HL-60/S4 treated with retinoic acid at 250 ng/mL for 4 days and 3 days (cell line): ENCODE measurements at regions not wholly inside any gene's neighbourhood (a gene's known extent, or its start where the extent isn't known, plus 50 kb on each side); places are given as distances from the start of the nearest gene placed in this dataset.
"Not testable (repeated sequence)": the region's sequence is repeated elsewhere in the genome, so short reads cannot be mapped to it uniquely, and the experiment has no call there.

Source experiments
- in situ Hi-C: fragments of 300-500 bp; cut with MboI; formaldehyde crosslinking; loops from 2 replicates; pipeline ENCODE4 v1.7.0; 2022; ENCODE audit warnings: low sequenced_read_pairs

GRCh38 chr3:177899275-177900067 lies 636.8 kb upstream of the KCNMB2 start:
- in situ Hi-C loops = no loop called here

DNA sequence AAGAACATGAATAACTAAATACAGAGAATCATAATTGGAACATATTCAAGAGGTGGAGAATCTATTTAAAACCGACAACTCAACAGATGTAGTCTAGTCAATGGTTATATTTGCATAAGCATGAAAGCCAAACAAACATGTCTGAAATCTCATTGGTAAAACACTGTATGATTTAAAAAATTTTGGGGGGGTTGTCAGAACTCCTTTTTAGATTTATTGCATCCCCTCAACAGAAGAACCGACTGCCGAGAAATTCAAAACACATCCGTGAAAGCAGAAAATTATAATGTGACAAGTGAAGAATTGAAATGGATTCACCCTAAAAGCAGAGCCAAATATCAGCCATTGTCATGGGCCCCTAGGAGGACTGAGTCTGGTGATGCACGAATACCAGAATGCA lies 633.4 kb upstream of the KCNMB2 start:
- in situ Hi-C loops = no loop called here

DNA sequence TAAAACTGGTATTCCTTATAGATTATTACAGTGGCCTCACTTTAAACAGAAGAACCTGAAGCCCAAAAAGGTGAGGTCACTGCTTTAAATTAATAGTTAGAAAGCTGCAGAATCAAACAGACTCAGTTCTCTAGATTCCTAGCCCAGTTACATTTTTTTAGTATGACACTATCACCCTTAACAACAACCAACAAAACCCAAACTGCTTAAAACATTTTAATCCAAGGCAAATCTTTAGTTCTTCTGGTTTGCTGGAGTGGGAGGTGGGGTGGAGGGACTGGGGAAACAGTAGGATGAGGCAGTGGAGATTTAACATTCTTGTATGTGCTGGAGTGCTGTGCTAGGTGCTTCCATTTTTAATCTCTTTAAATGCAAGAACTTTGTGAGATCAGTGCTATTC lies 631.6 kb upstream of the KCNMB2 start:
- in situ Hi-C loops = no loop called here

DNA sequence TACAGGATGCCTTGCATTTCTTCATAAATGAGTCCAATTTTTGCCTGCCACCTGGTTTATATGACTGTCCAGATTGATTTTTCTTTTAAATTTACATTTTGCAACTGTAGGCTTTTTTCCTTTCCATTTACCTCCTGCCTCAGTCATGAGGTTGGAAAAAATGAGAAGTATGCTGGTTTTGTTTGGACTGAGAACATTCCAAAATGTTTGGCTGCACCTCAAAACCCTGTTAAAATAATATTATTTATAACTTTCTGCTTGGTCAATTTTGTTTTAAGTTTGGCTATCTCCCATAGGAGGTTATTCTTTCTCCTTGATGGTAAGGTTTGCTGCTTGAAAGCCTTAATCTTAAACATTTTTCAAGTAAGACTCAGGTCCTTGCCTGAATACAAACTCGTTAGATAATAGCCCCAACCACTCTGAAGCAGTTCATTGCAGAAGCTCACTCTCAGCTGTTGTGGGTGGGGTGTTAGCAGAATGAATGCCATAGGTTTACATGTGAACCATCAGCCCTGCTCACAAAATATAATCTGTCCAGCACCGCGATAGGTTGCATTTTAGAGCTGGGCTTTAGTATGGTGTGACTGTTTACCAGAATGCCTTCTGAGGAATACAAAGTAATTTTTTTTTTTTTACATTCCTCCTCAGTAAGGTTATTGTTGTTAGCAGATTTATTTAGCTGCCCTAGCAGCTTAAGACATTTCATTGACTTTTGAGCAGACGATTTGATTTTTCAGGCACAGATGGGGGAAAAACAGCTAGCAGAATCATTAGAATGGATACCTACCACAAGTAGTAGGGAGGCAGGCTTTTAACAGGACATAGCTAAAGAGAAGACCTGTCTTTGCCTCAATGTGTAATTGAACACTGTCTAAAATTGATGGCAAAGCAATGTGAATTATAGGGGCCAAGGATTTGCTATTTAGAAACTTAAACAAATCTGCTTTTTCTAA lies 630.8 kb upstream of the KCNMB2 start:
- in situ Hi-C loops = no loop called here

DNA sequence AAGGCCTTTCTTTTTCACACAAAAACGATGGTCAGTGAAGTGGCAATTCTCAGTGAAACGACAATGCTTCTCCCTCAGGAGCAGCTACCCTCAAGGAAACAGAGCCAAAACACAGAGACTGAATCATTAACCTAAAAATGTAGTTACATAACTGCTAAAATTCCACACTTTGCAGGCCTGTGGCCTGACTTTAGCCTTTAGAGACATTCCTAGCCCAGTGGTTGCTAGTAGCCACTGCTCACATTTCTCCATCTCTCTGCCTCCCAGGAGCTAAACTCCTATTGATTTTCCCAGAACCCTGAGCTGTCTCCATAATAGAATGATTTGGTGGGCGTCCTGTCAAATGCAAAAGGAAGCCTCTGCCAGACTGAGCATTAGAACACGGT lies 630.1 kb upstream of the KCNMB2 start:
- in situ Hi-C loops = no loop called here

- in situ Hi-C loops = no loop called here
Observed at GRCh38 chr3:177906578-177907229, 629.5 kb upstream of the KCNMB2 start.

GRCh38 chr3:177909530-177909929 lies 626.7 kb upstream of the KCNMB2 start:
- in situ Hi-C loops = not testable (repeated sequence)

DNA sequence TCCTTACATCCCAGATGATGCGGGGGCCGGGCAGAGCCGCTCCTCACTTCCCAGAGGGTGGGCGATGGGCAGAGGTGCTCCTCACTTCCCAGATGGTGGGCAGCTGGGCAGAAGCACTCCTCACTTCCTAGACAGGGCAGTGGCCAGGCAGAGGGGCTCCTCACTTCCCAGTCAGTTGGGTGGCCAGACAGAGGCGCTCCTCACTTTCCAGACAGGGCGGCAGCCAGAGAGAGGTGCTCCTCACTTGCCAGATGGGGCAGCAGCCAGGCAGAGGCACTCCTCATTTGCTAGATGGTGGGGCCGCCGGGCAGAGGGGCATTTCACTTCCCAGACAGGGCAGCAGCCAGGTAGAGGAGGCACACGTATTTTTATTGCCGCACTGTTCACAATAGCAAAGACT lies 622.0 kb upstream of the KCNMB2 start:
- in situ Hi-C loops = no loop called here

DNA sequence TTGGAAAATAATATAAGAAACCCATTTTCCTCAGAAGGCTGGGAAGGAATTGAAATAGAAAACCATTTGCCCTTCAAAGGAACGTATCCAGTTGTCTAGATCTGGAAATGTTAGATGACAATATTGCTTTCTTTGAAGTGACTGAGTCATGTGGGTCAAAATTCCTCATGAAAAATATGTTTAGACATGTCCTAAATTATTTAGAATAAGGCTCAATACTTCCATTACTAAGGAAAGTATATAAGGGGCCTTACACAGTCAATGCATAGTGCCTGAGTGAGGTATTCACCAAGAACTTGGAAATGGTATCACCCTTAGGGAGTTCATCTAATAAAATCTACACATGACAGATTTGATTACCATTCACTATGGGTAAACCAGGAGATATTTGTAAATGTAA lies 619.8 kb upstream of the KCNMB2 start:
- in situ Hi-C loops = no loop called here

DNA sequence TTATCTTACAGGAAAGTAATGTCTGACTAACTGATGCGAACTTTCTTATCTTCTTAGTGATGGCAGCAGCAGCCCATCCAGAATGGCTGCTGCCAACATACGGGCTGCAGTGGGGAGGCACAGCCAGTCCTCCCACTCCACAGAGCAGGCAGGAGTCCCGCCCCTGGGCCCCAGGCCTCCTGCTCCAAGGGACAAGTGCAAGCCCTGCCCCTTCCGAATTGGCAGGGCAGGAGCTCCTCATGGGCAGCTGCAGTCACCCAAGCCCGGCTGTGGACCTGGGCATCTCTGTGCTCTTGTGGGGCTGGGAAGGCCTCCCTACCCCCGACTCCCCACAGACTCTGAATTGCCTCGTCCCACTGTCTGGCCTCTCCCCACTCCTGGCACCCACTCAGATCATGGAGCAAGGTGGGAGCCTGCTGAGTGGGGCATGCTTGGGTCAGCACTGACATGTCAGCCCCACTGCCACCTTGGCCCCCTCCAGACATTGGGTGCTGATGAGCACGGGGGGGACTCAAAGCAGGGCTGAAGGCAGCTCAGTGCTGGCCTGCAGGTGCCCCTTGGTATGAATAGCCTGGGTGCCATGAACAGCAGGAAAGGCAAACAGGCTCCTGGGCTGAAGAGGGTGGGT lies 618.9 kb upstream of the KCNMB2 start:
- in situ Hi-C loops = no loop called here

- in situ Hi-C loops = no loop called here
Observed at GRCh38 chr3:177921153-177921552, 615.1 kb upstream of the KCNMB2 start.

DNA sequence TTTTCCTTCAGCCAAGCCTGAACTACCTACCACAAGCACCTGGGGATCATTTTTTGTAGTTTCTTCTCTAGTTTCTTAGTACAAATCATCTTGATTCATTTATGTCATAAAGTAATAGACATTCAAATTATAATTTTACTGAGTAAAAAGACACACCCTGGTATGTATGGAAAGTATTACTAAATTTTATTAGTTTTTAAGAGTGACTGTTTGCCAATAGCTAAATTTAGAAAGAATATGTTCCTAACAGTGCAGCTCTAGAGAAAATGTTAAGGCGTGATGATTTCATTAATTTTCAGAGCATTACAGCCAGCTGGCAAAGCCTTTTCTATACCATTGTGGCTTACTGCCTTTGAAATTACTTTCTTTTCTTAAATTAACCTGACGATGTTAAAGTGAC lies 612.0 kb upstream of the KCNMB2 start:
- in situ Hi-C loops = no loop called here

GRCh38 chr3:177928172-177928873 lies 607.9 kb upstream of the KCNMB2 start:
- in situ Hi-C loops = no loop called here

DNA sequence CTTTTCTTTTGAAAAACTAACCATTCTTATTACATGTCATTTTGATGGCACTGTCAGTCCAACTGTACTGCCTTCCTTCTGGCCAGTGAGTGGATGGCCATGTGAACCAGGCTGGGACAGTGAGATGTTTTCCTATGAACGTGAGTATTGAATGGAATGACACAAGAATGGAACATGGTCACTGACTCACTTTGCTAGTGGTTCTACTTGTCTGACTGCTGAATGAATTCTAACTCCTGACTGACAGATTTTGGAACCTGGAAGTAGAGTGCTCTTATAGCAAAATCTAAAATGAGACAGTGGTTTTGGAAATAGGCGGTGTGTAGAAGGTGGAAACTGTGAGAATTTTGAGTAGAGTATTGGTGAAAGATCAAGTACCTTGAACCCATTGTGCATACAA lies 606.9 kb upstream of the KCNMB2 start:
- in situ Hi-C loops = no loop called here

DNA sequence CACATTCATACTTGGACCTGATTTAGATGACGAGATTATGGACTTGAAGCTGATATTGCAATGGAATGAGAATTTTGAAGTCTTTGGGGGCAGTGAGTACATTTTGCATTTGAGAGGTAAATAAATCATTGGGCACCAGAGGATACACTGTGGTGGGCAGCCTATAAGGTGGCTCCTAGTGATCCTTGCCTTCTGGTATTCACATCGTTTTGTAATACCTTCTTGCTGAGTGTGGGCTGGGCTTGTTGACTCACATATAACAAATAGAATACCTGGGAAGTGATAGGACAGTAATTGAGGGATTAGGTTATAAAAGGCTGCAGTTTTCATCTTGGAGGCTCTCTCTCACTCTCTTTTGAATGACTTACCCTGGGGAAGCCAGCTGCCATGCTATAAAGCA lies 605.5 kb upstream of the KCNMB2 start:
- in situ Hi-C loops = no loop called here

- in situ Hi-C loops = no loop called here
Observed at GRCh38 chr3:177931346-177931745, 604.9 kb upstream of the KCNMB2 start.

- in situ Hi-C loops = no loop called here
Observed at GRCh38 chr3:177932346-177932745, 603.9 kb upstream of the KCNMB2 start.

- in situ Hi-C loops = no loop called here
Observed at GRCh38 chr3:177932750-177933660, 603.2 kb upstream of the KCNMB2 start.
